ENCODE measurements at regions not wholly inside any gene's neighbourhood (a gene's known extent, or its start where the extent isn't known, plus 50 kb on each side); places are given as distances from the start of the nearest gene placed in this dataset.

DNA sequence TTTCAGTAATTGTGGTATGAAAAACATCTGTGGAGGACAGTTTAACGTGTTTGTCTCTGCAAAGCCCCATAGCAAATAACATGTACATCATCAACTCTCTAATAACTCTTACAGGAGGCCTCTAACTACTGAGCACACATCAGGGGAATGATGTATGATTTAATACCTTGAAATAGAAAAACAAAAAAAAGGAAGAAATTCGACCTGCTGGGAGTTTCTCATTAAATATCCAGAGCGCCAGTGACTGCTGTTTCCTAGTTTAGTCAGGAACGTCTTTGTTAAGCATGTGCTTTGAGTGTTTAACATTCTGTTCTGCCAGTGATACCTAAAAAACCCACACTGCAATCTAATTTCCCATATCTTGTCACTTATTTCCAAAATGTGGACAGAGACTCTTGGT lies 235.4 kb downstream of the PCDH20 start:
- TF ChIP-seq, protein P1, sequence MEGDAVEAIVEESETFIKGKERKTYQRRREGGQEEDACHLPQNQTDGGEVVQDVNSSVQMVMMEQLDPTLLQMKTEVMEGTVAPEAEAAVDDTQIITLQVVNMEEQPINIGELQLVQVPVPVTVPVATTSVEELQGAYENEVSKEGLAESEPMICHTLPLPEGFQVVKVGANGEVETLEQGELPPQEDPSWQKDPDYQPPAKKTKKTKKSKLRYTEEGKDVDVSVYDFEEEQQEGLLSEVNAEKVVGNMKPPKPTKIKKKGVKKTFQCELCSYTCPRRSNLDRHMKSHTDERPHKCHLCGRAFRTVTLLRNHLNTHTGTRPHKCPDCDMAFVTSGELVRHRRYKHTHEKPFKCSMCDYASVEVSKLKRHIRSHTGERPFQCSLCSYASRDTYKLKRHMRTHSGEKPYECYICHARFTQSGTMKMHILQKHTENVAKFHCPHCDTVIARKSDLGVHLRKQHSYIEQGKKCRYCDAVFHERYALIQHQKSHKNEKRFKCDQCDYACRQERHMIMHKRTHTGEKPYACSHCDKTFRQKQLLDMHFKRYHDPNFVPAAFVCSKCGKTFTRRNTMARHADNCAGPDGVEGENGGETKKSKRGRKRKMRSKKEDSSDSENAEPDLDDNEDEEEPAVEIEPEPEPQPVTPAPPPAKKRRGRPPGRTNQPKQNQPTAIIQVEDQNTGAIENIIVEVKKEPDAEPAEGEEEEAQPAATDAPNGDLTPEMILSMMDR (IDR thresholded peaks at IDR 0.05) = no peak
- no peak for TF ChIP-seq POLR2A (IDR thresholded peaks at IDR 0.05)
